ENCODE measurements at regions not wholly inside any gene's neighbourhood (a gene's known extent, or its start where the extent isn't known, plus 50 kb on each side); places are given as distances from the start of the nearest gene placed in this dataset.

GRCh38 chr10:71040343-71040742 lies 152.0 kb upstream of the PCBD1 start:
- Histone ChIP-seq H3K9me3 (ENCODE audit: control insufficient read depth in 1 of 2, insufficient read depth in 1 of 2, low read depth in 1 of 2, low read length in 2 of 2) (no peaks in the 10 kb centered on the region), H2AFZ (ENCODE audit: low read depth, low read length, poor library complexity, severe bottlenecking) (no peak overlapping the region), H3K27ac (ENCODE audit: low read depth, low read length) (no peak overlapping the region), H3K36me3 (ENCODE audit: control insufficient read depth in 1 of 2, insufficient read depth in 2 of 2, low read length in 2 of 2) (no peaks in the 10 kb centered on the region), H3K9ac (ENCODE audit: low read length) (no peak overlapping the region), H4K20me1 (ENCODE audit: insufficient read depth) (no peaks in the 10 kb centered on the region), H3K27me3 (ENCODE audit: insufficient read depth, low read length) (0 out of 2 replicates have a peak, but pooled peaks cover 2% of the 10 kb centered on the region), H3K79me2 (ENCODE audit: insufficient read depth, low read length) (no peaks in the 10 kb centered on the region), H3K4me1 (ENCODE audit: control insufficient read depth in 1 of 2, insufficient read depth in 2 of 2, low read length in 2 of 2) (no peaks in the 10 kb centered on the region), H3K4me2 (ENCODE audit: low read length) (no peak overlapping the region), H3K9me2 (ENCODE audit: insufficient read depth) (no peaks in the 10 kb centered on the region), H3K4me3 (replicated peaks in 1 of 2; ENCODE audit: low read depth in 1 of 2, low read length in 2 of 2) (no peak overlapping the region)
- BruUV-seq (replicated peaks): no TSS peak
- TF ChIP-seq POLR2AphosphoS5 (IDR thresholded peaks at IDR 0.05; ENCODE audit: low read depth, low read length) (no peak), POLR2A (IDR thresholded peaks at IDR 0.05; ENCODE audit: borderline replicate concordance, extremely low read depth, insufficient read depth, insufficient read length) (no peak), REST (IDR thresholded peaks at IDR 0.05; ENCODE audit: low read depth) (no peak), ZNF274 (IDR thresholded peaks at IDR 0.05; ENCODE audit: low read depth, low read length) (no peak), TCF7L2 (IDR thresholded peaks at IDR 0.05; ENCODE audit: borderline replicate concordance, extremely low read depth, insufficient read depth, insufficient read length) (no peak), ZFX (IDR thresholded peaks at IDR 0.05) (no peak), SIN3A (IDR thresholded peaks at IDR 0.05; ENCODE audit: low read depth) (no peak), ATF3 (IDR thresholded peaks at IDR 0.05) (no peak), CTCF (IDR thresholded peaks at IDR 0.05 in 2 of 3, conservative IDR thresholded peaks at IDR 0.05 in 1 of 3; ENCODE audit: borderline replicate concordance in 1 of 3, insufficient read depth in 1 of 3, low read depth in 2 of 3, low read length in 2 of 3) (no peak)
- no peak for DNase-seq (ENCODE audit: low read depth, low spot score)
- intact Hi-C loops (cut with micrococcal nuclease): no loop called here
- RAD21 ChIA-PET (ENCODE audit: low non-redundant PET in 1 of 2, low total read pairs in 2 of 2, uncharacterized antibody in 2 of 2, unreplicated experiment in 2 of 2): no interaction called here
- CTCF ChIA-PET: no interaction called here
- ATAC-seq: no peak
- POLR2A ChIA-PET: no interaction called here

Measured in HCT116 (cell line).